CD4-positive, alpha-beta T cell treated with Interferon gamma for 1 hour (primary cell): ENCODE measurements at regions not wholly inside any gene's neighbourhood (a gene's known extent, or its start where the extent isn't known, plus 50 kb on each side); places are given as distances from the start of the nearest gene placed in this dataset.

Source experiments
- DNase-seq: peaks from one replicate; pipeline ENCODE4 v3.0.0-alpha.2; 2020

GRCh38 chr5:163963881-163964280, 458.5 kb downstream of the MAT2B start:
- no peak for DNase-seq

- DNase-seq, result no peak
Observed at GRCh38 chr5:163964671-163965070, 459.3 kb downstream of the MAT2B start.

- DNase-seq, result no peak
Observed at GRCh38 chr5:163967268-163967667, 461.8 kb downstream of the MAT2B start.

GRCh38 chr5:163968651-163969050, 463.2 kb downstream of the MAT2B start:
- DNase-seq, result no peak

- no peak for DNase-seq
Observed at GRCh38 chr5:163976696-163977095, 471.3 kb downstream of the MAT2B start.

GRCh38 chr5:163978897-163979296, 473.5 kb downstream of the MAT2B start:
- DNase-seq, result no peak

GRCh38 chr5:163988566-163988965, 483.1 kb downstream of the MAT2B start:
- no peak for DNase-seq

GRCh38 chr5:163993126-163993525, 487.7 kb downstream of the MAT2B start:
- DNase-seq, result no peak

GRCh38 chr5:163995206-163995605, 489.8 kb downstream of the MAT2B start:
- DNase-seq, result no peak

GRCh38 chr5:163997965-163998364, 492.5 kb downstream of the MAT2B start:
- DNase-seq, result no peak

- DNase-seq, result no peak
Observed at GRCh38 chr5:164000241-164000640, 494.8 kb downstream of the MAT2B start.

- DNase-seq, result no peak
Observed at GRCh38 chr5:164000819-164001218, 495.4 kb downstream of the MAT2B start.

GRCh38 chr5:164002214-164002613, 496.8 kb downstream of the MAT2B start:
- no peak for DNase-seq

GRCh38 chr5:164002628-164003027, 497.2 kb downstream of the MAT2B start:
- no peak for DNase-seq

GRCh38 chr5:164005071-164005470, 499.7 kb downstream of the MAT2B start:
- DNase-seq, result no peak

- DNase-seq, result no peak
Observed at GRCh38 chr5:164007064-164007463, 501.6 kb downstream of the MAT2B start.

GRCh38 chr5:164009621-164010020, 504.2 kb downstream of the MAT2B start:
- no peak for DNase-seq

- no peak for DNase-seq
Observed at GRCh38 chr5:164010900-164011299, 505.5 kb downstream of the MAT2B start.

GRCh38 chr5:164012371-164012770, 507.0 kb downstream of the MAT2B start:
- no peak for DNase-seq

- peak; percentile 19 for DNase-seq
Observed at GRCh38 chr5:164013077-164013670, 507.8 kb downstream of the MAT2B start.

- DNase-seq, result no peak
Observed at GRCh38 chr5:164020116-164020515, 514.7 kb downstream of the MAT2B start.

GRCh38 chr5:164027738-164028137, 522.3 kb downstream of the MAT2B start:
- DNase-seq, result no peak

GRCh38 chr5:164038128-164038783, 532.8 kb downstream of the MAT2B start:
- no peak for DNase-seq

GRCh38 chr5:164041105-164041504, 535.7 kb downstream of the MAT2B start:
- no peak for DNase-seq

- no peak for DNase-seq
Observed at GRCh38 chr5:164048359-164048926, 543.0 kb downstream of the MAT2B start.
